ENCODE measurements at regions not wholly inside any gene's neighbourhood (a gene's known extent, or its start where the extent isn't known, plus 50 kb on each side); places are given as distances from the start of the nearest gene placed in this dataset.

- TF ChIP-seq CTCF (IDR thresholded peaks at IDR 0.05; ENCODE audit: low read depth, low read length, missing input control) = no peak
- TF ChIP-seq MAX (IDR thresholded peaks at IDR 0.05) = no peak
- TF ChIP-seq HNF4G (IDR thresholded peaks at IDR 0.05) = no peak
- TF ChIP-seq JUND (IDR thresholded peaks at IDR 0.05) = no peak
- no peak for TF ChIP-seq TAF1 (conservative IDR thresholded peaks at IDR 0.05)
- TF ChIP-seq, protein P1, sequence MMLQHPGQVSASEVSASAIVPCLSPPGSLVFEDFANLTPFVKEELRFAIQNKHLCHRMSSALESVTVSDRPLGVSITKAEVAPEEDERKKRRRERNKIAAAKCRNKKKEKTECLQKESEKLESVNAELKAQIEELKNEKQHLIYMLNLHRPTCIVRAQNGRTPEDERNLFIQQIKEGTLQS (IDR thresholded peaks at IDR 0.05) = no peak
- no peak for TF ChIP-seq YY1 (IDR thresholded peaks at IDR 0.05)
- no peak for TF ChIP-seq RAD21 (IDR thresholded peaks at IDR 0.05)
- TF ChIP-seq, protein P2, sequence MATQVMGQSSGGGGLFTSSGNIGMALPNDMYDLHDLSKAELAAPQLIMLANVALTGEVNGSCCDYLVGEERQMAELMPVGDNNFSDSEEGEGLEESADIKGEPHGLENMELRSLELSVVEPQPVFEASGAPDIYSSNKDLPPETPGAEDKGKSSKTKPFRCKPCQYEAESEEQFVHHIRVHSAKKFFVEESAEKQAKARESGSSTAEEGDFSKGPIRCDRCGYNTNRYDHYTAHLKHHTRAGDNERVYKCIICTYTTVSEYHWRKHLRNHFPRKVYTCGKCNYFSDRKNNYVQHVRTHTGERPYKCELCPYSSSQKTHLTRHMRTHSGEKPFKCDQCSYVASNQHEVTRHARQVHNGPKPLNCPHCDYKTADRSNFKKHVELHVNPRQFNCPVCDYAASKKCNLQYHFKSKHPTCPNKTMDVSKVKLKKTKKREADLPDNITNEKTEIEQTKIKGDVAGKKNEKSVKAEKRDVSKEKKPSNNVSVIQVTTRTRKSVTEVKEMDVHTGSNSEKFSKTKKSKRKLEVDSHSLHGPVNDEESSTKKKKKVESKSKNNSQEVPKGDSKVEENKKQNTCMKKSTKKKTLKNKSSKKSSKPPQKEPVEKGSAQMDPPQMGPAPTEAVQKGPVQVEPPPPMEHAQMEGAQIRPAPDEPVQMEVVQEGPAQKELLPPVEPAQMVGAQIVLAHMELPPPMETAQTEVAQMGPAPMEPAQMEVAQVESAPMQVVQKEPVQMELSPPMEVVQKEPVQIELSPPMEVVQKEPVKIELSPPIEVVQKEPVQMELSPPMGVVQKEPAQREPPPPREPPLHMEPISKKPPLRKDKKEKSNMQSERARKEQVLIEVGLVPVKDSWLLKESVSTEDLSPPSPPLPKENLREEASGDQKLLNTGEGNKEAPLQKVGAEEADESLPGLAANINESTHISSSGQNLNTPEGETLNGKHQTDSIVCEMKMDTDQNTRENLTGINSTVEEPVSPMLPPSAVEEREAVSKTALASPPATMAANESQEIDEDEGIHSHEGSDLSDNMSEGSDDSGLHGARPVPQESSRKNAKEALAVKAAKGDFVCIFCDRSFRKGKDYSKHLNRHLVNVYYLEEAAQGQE (IDR thresholded peaks at IDR 0.05) = no peak
- no peak for TF ChIP-seq EGR1 (IDR thresholded peaks at IDR 0.05; ENCODE audit: low read depth in 2 of 2)
- no peak for TF ChIP-seq GABPA (IDR thresholded peaks at IDR 0.05 in 1 of 2, conservative IDR thresholded peaks at IDR 0.05 in 1 of 2)
- no peak for TF ChIP-seq FOXA1 (IDR thresholded peaks at IDR 0.05)
- TF ChIP-seq RXRA (IDR thresholded peaks at IDR 0.05) = no peak
Observed at GRCh38 chr13:34338102-34338501, 520.2 kb downstream of the RFC3 start.

Data from liver (tissue), 3 donors.